ENCODE measurements at regions not wholly inside any gene's neighbourhood (a gene's known extent, or its start where the extent isn't known, plus 50 kb on each side); places are given as distances from the start of the nearest gene placed in this dataset.

GRCh38 chr6:167754691-167755090 lies 72.0 kb upstream of the AFDN start:
- TF ChIP-seq MYC (IDR thresholded peaks at IDR 0.05; ENCODE audit: low read depth, low read length) (no peak), POLR2A (IDR thresholded peaks at IDR 0.05; ENCODE audit: extremely low read depth, insufficient read length) (no peak), CTCF (IDR thresholded peaks at IDR 0.05; ENCODE audit: low read depth, low read length) (no peak)
- TF ChIP-seq, protein P1, sequence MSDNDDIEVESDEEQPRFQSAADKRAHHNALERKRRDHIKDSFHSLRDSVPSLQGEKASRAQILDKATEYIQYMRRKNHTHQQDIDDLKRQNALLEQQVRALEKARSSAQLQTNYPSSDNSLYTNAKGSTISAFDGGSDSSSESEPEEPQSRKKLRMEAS (IDR thresholded peaks at IDR 0.05; ENCODE audit: low read depth, low read length), result no peak
- no peak for DNase-seq (ENCODE audit: low read depth)

DNA sequence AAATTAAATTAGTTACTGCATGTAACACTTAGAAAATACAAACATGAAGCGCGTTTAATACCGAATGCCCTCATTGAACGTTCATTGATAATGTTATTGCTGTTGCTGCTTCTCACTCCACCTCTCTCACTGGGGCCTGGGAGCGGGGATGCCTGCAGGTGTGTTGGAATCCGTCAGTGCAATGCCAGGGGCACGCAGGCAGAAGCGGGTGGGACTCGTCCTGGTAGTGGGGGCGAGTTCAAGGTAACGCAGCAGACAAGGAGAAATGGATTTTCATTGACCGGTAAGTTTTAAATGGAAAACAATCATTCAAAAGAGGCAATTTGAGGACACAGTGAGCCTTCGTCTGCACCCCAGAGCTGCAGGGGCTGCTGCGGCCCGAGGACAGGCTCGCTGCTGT lies 71.2 kb upstream of the AFDN start:
- no peak overlapping the region for H3K4me3 ChIP-seq (ENCODE audit: low read depth, low read length)
- no peak for DNase-seq (ENCODE audit: low read depth)
- TF ChIP-seq, protein P1 (IDR thresholded peaks at IDR 0.05; ENCODE audit: low read depth, low read length), result no peak
- TF ChIP-seq MYC (IDR thresholded peaks at IDR 0.05; ENCODE audit: low read depth, low read length), result no peak
- TF ChIP-seq CTCF (IDR thresholded peaks at IDR 0.05; ENCODE audit: low read depth, low read length), result no peak
- no peak for TF ChIP-seq POLR2A (IDR thresholded peaks at IDR 0.05; ENCODE audit: extremely low read depth, insufficient read length)

More at GRCh38 chr6:167754691-167755090, 72.0 kb upstream of the AFDN start:
- no peak overlapping the region for H3K4me3 ChIP-seq (ENCODE audit: low read depth, low read length)

DNA sequence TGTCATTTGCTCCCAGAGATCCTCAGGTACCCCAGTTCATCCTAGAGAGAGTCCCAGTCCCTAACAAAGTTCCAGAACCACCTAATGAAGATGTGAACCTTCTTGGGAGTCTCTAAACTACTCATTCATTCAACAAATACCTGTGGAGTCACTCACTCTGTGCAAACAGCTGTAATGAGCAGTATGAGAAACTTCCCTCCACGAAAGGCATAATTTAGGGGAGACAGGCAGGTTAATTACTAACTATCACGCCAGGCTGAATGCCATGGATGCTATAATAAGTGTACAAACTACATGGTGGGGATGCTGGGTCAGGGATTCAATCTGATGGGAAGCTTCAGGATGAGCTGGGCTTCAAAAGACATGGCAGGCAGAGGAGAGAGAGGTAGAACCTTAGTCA lies 70.1 kb upstream of the AFDN start:
- H3K4me3 ChIP-seq (ENCODE audit: low read depth, low read length), result no peak overlapping the region
- no peak for DNase-seq (ENCODE audit: low read depth)
- TF ChIP-seq MYC (IDR thresholded peaks at IDR 0.05; ENCODE audit: low read depth, low read length) (no peak), POLR2A (IDR thresholded peaks at IDR 0.05; ENCODE audit: extremely low read depth, insufficient read length) (no peak), CTCF (IDR thresholded peaks at IDR 0.05; ENCODE audit: low read depth, low read length) (no peak)

GRCh38 chr6:167757249-167757648 lies 69.5 kb upstream of the AFDN start:
- TF ChIP-seq, protein P1 (IDR thresholded peaks at IDR 0.05; ENCODE audit: low read depth, low read length), result no peak
- TF ChIP-seq MYC (IDR thresholded peaks at IDR 0.05; ENCODE audit: low read depth, low read length) (no peak), CTCF (IDR thresholded peaks at IDR 0.05; ENCODE audit: low read depth, low read length) (no peak), POLR2A (IDR thresholded peaks at IDR 0.05; ENCODE audit: extremely low read depth, insufficient read length) (no peak)

GRCh38 chr6:167757821-167758220 lies 68.9 kb upstream of the AFDN start:
- no peak for TF ChIP-seq POLR2A (IDR thresholded peaks at IDR 0.05; ENCODE audit: extremely low read depth, insufficient read length)
- TF ChIP-seq, protein P1 (IDR thresholded peaks at IDR 0.05; ENCODE audit: low read depth, low read length), result no peak
- no peak for TF ChIP-seq CTCF (IDR thresholded peaks at IDR 0.05; ENCODE audit: low read depth, low read length)
- no peak for TF ChIP-seq MYC (IDR thresholded peaks at IDR 0.05; ENCODE audit: low read depth, low read length)
- DNase-seq (ENCODE audit: low read depth), result no peak
- no peak overlapping the region for H3K4me3 ChIP-seq (ENCODE audit: low read depth, low read length)

More at GRCh38 chr6:167757249-167757648, 69.5 kb upstream of the AFDN start:
- no peak overlapping the region for H3K4me3 ChIP-seq (ENCODE audit: low read depth, low read length)
- DNase-seq (ENCODE audit: low read depth), result no peak
